Activated CD4-positive, CD25-positive, alpha-beta regulatory T cell treated with anti-CD3 and anti-CD28 coated beads, Interleukin-2, amount 50 U/mL, for 72 hours (primary cell): ENCODE measurements at regions not wholly inside any gene's neighbourhood (a gene's known extent, or its start where the extent isn't known, plus 50 kb on each side); places are given as distances from the start of the nearest gene placed in this dataset.
"Not testable (repeated sequence)": the region's sequence is repeated elsewhere in the genome, so short reads cannot be mapped to it uniquely, and the experiment has no call there.

Experiments
- DNase-seq: peaks from one replicate; pipeline ENCODE4 v3.0.0; 2021

- no peak for DNase-seq
Measured at GRCh38 chr15:31606931-31607497, 280.4 kb downstream of the KLF13 start.

DNA sequence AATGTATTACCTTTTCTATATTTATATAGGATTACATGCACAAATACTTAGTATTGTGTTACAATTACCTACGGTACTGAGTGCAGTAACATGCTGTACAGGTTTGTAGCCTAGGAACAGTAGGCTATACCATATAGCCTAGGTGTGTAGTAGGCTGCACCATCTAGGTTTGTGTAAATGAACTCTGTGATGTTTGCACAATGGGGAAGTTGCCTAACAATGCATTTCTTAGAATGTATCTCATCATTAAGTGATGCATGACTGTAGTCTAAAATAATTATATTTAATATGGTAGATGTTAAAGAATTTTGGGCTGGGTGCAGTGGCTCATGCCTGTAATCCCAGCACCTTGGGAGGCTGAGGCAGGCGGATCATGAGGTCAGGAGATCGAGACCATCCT lies 281.0 kb downstream of the KLF13 start:
- no peak for DNase-seq

DNA sequence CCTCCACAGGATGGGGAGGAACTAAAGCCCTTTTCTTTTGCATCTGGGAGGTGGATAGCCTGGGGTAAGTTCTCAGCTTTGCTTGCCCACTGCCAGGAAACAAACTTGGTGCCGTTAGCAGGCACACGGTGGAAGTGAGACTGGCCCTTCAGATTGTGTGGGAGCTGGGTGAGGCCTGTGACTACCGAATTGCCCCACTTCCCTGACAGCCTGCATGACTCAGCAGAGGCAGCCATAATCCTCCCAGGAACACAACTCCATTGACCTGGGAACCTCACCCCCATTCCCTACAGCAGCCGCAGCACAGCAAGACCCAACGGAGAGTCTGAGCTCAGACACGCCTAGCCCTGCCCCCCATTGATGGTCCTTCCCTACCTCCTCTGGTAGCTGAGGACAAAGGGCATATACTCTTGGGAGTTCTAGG lies 282.6 kb downstream of the KLF13 start:
- DNase-seq = no peak

- no peak for DNase-seq
Measured at GRCh38 chr15:31609906-31610305, 283.3 kb downstream of the KLF13 start.

DNA sequence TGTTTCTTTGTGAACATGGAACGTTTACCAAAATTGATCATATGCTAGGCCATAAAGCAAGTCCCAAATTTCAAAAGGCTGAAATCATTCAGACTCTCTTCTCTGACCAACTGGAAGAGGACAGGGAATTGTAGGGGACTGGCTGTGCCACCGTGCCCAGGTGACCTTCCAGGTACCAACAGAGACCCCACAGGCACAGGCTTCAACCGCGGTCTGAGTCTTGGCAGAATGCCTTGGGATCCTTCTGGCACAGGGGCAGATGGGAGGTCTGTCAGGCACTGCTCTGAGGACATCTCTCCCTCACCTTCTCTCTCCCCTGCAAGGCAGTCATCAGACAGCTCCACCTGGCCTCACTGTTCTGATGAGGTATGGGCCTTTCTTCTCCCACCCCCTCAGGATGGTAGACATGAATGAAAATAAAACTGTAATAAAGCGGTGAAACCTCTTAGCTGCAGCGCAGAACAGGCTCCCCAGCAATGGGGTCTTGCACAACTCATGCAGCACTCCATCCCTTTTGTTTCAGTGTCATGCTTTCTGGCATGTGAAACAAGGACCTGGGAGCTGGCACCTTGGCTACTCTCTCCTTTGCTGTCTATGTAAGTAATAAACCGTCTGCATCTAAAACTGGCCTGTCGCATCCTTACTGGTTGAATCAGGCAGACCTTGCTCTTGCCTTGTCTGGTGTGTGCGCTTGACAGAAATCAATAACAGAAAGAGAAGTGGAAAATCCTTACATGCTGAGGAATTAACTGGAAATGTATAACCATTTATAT lies 289.2 kb downstream of the KLF13 start:
- DNase-seq = no peak

- not testable (repeated sequence) for DNase-seq
Measured at GRCh38 chr15:31623297-31623696, 296.7 kb downstream of the KLF13 start.

GRCh38 chr15:31624115-31624514 lies 297.5 kb downstream of the KLF13 start:
- DNase-seq = not testable (repeated sequence)

GRCh38 chr15:31635715-31636114 lies 309.1 kb downstream of the KLF13 start:
- not testable (repeated sequence) for DNase-seq

DNA sequence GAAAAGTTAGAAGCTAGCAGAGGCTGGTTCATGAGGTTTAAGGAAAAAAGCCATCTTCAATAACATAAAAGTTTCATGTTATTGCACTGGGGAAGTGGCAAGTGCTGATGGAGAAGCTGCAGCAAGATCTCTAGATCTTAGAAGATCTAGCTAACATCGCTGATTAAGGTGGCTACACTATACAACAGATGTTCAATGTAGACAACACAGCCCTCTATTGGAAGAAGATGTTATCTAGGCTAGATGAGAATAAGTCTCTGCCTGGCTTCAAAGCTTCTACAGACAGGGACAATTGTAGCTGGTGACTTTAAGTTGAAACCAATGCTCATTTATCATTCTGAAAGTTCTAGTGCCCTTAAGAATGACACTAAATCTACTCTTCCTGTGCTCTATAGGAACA lies 310.3 kb downstream of the KLF13 start:
- DNase-seq = not testable (repeated sequence)

- DNase-seq = not testable (repeated sequence)
Measured at GRCh38 chr15:31643955-31644354, 317.3 kb downstream of the KLF13 start.

DNA sequence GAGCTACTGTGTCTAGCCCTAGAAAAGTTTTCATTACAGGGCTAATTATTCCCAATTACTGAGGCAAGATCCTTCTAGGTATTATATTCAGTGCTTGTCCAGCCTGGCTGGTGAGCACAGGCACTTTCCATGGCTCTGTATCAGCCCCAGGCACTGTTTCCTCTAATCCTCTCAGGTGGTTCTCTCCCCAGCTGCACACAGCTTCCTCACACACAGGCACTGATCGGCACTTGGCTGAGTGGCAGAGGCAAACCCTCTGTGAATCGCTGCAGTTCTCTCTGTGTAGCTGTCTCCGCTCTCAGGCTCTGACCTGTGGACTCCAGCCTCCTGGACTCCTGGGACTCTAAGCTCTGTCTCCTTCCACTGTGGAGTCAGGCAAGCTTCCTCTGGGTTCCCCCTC lies 318.1 kb downstream of the KLF13 start:
- DNase-seq = not testable (repeated sequence)

- not testable (repeated sequence) for DNase-seq
Measured at GRCh38 chr15:31647337-31647826, 320.7 kb downstream of the KLF13 start.

DNA sequence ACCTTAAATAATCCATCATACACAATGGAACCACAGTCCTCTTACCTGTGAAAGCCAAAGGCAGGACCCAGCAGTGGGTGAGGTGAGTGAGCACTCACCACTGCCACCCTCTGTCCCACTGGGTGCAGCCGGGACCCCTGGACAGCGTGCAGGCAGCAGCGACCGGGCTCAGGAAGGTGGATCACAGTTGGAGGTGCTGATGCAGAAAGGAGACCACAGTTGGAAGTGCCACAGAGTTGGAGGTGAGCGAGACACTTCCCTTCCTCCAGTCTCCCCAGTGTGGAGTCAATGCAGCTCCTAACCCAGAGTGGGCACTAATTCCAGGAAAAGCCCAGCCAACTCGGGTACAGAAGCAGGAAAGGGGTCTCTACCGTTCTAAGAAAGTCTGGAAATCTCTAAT lies 323.0 kb downstream of the KLF13 start:
- DNase-seq = not testable (repeated sequence)

DNA sequence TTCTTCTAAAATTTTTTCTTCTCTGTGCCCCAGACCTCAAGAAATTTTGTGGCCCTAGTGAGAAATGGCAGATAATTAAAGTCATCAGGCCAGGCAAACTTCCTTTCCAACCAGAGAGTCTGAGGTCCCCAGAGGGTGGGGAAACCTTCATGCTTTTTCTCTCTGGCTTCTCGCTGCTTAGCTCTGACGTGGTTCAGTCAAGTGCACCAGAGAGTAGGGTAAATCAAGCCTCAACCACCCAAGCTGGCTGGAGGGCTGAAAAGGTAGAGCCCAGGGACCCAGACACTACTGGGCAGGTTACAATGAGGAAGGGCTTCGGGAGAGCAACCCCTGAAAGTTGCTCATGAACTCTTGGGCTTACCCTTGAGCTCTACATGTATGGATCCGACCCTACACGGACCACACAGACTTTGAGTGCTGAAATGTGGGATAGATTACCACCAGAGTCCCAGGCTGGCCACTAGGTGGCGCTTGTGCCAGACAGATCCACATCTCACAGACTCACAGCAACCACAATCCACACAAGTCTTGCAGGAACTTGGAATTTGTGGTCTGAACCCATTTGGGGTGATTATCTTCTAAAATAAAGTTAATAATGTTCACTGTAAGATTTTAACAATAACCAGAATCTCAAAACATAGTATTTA lies 323.5 kb downstream of the KLF13 start:
- DNase-seq = peak; percentile 37

DNA sequence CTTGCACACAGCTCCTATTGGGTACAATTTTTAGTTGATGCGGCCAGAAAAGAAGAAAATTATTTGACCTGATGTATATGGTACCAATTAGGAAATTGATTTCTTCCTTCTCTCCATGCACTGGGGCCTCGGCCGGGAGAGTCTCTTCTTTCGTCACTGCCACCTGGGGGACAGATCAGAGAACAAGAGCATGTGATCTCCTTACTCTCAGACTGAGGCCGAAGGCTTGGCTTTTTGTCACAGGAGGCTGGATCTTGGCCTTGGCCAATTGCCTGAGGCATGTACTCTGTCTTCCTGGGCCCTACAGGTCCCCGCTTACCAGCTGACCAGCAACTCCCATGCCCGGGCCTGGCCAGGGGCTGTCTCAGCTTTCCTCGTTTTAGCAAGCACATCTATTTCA lies 330.3 kb downstream of the KLF13 start:
- DNase-seq = not testable (repeated sequence)

DNA sequence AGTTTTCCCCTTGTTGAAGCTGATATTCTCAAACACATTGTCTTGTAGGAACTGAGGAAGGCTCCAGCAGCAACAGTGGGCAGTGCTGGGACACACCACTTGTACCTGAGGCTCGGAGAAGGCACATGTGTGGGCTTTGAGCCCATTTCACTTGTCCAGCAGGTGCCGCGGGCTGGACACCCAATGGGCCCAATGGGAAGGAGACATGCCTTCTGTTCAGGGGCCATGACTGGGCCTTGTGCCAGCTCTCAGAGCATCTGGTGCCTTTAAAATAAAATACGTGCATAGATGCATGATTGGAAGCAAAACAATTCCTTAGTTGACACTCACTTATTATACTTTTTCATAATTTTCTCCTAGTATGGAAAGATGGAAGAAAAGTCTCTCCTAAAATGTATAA lies 334.2 kb downstream of the KLF13 start:
- no peak for DNase-seq

- DNase-seq = not testable (repeated sequence)
Measured at GRCh38 chr15:31665732-31666131, 339.1 kb downstream of the KLF13 start.

DNA sequence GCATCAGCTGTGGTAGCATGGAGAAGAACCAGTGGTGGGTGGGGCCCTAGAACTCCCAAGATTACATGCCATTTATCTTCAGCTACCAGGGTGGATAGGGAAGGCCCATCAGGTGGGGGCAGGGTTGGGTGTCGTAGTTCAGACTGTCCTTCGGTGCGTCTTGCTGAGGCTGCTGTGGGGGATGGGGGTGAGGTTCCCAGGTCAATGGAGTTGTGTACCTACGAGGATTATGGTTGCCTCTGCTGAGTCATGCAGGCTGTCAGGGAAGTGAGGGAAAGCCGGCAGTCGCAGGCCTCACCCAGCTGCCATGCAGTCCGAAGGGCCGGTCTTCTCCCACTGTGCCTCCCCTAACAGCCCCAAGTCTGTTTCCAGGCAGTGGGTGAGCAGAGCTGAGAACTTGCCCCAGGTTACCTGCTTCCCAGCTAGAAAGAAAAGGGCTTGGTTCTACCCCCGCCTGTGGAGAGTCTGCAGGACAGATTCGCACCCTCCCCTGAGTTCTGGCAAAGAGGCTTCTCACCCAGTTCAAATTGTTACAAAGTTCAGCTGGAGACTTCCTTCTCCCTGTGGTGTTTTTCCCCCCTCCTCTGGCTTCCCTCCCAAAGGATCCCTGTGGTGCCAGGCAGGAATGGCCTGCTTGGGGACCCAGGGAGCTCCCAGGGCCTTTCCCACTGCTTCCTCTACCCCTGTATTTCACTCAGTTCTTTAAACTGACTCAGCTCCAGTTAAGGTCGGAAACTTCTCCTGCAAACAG lies 342.7 kb downstream of the KLF13 start:
- DNase-seq = not testable (repeated sequence)

DNA sequence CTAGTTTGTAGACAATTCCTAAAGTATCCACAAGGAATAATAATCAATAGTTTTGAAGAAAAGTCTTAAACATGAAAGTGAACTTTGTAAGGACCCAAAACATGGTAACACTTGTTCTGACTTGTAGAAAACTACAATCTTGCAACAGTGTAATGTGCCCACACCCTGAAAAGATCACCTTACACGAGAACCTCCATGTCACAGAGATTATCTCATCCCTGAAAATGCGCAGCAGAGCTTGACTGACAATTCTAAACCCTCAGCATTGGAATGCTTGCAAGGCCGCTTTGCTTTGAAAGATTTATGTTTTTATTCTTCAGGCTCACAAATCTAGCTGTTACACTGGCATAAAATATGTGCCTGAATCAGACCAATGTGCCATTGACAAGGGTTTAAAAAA lies 346.6 kb downstream of the KLF13 start:
- not testable (repeated sequence) for DNase-seq

DNA sequence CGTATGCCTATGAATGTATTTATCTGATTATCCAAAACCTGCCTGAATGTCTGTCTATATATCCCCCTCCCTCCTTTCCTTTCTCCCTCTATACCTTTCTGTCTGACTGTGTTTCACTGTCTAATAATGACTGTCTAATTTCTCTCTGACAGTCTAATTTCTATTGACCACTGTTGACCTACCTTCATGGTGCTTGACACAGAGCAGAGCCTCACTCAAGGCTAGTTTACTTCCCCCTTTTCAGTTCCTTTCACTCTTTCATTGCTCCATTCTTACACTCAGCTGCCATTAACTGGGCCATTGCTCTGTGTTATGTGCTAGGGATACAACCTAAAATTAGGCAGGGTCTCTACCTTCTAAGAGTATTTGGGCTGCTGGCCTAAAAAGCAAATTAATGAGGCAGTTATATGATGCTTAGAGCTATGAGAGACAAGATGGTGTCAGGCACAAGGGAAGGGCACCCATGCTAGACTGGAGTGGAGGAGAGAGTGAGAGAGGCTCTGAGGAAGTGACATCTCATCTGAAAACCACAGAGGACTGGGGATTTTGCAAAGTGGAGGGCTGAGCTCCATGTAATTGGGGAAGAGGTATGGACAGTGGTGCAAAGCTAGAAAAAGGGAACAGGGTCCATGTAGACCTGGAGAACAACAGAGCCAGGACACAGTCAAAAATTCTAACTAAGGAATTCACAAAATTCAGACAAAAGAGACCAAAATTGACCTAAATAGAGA lies 348.6 kb upstream of the CHRNA7 start:
- DNase-seq = not testable (repeated sequence)

- not testable (repeated sequence) for DNase-seq
Measured at GRCh38 chr15:31687088-31687487, 343.2 kb upstream of the CHRNA7 start.

- not testable (repeated sequence) for DNase-seq
Measured at GRCh38 chr15:31696509-31696908, 333.8 kb upstream of the CHRNA7 start.
